HuH-7 (cell line): ENCODE measurements at regions not wholly inside any gene's neighbourhood (a gene's known extent, or its start where the extent isn't known, plus 50 kb on each side); places are given as distances from the start of the nearest gene placed in this dataset.

Experiments used
- DNase-seq: peaks from one replicate; pipeline ENCODE4 v3.0.0; 2011; ENCODE audit warnings: low spot score

DNA sequence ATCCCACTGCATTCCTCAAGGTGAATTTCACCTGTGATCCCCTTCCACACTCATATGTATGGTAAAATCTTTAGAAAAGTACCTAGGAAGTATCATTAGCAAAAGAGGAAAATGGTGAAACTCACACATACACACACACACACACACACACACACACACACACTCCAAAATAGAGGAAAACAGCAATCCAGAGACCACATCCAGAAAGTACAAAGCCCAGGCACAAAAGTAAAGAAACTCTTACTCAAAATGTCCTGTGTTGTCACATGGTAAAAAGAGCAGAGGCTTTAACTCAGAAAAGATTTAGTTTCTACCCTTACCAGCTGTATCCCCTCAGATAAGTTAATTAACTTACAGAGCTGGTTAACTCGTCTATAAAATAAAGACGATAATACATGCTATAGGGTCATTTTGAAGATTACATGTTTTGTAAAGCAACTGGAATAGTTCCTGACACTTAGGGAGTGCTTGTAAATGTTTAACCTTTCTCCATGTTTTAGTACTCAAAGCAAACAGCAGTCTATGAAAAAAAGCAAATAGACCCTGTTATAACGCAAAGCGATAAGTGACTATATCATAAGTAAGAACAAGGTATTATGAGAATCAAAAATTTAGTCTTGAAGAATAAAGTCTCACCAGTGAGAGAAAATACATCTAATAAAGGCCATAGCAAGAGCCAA lies 360.0 kb upstream of the LRATD1 start:
- no peak for DNase-seq

DNA sequence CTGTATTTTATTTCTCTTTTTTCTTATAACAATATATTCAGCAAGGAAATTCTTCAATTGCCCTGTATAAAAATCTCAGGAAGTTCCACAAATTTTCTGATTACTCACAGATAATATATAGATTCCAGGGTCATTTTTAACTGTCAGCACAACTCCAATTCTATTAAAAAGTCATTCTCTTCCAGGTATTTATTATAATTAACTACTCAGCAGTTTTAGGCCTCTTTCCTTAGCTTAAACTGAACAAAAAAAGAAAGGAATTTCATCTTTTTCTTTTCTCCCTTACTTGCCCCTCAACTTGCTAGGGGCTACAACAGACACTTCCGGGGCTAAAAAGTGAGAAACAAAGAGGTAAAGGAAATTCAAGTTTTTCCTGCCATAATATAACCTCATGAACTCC lies 358.9 kb upstream of the LRATD1 start:
- DNase-seq: no peak

DNA sequence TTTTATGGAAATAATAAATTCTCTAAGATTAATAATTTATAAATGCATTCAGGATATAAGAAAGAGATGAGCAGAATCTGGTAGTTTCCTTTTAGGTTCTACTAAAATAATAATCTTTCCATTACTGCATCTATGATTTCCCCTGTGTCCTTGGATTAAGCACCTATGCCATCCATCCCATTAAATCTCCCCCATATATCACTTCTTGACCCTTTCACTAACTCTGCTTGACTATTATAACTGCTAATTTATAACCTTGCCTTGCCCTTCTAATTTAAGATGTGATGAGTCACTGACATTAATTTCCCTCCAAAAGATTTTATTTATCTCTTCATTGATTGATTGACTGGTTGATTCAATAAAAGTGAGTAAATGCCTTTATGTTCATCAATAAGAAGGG lies 348.3 kb upstream of the LRATD1 start:
- no peak for DNase-seq

DNA sequence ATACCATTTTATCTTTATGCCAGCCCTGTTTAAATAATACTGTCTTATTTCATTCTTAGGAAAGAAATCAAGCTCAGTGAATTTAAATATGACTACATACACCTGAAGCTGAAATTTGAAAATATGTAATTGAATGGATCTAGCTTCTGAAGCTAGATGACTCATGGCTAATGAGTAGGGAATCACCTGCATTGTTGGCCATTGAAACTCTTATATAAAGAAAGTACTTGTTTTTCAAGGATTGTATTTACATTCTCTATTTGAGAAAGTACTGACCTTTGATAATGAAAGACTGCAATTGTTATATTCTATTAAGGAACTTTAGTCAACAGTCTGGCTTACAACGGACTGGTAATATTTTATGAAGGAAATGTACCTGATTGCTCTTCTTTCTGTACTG lies 346.7 kb upstream of the LRATD1 start:
- DNase-seq: no peak

DNA sequence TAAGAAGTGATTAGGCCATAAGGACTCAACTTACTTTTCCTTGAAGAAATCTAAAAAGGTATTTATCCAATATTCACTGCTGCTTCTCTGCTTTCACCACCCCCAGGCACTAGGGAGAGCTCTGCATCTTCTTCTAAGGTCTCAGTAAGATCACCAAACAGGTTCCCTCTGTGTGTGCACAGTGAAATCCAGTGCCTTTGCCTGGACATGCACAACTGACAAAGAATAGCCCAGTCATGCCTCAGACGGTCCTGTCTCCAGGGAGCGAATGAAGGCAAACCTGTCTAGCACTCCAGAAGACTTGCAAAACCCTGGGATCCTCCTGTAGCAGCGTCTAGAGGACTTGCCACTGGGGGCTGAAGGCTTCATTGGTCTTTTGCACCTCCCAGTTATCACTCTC lies 344.5 kb upstream of the LRATD1 start:
- DNase-seq: no peak

DNA sequence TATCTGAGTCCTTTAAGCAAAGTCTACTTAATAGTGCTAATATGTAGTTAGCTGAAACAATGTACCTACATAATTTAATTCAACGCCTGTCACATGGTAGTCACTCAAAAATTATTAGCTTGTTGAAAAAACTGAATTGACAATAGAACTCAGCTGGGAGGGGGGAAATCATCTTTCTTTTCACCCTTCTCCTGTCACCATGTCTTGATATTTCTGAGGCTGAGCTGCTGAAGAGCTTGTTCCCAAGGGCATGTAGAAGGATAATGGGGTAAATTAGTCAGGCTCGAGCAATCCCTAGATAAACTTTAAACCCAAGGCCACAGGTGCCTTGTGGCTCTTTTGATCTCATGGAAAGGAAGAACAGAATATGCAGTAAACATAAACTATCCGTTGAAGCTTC lies 339.6 kb upstream of the LRATD1 start:
- no peak for DNase-seq

DNA sequence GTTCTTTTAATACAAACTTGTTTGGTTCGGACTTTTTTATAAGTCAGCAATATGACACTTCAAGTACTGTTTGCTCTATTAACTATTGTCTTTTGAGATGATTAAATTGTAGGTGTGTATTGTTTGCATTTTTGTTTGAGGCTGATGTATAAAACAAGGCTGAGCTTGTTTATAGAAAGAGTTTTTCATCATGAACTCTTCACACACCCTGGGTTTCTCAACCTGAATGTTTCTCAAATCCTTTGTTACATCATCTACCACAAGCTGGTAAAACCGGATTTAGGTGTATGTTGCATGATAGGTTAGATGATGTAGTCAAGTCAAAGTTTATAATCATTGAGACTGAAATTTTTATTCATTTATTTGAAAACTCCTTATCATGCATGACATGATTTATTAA lies 335.2 kb upstream of the LRATD1 start:
- no peak for DNase-seq

DNA sequence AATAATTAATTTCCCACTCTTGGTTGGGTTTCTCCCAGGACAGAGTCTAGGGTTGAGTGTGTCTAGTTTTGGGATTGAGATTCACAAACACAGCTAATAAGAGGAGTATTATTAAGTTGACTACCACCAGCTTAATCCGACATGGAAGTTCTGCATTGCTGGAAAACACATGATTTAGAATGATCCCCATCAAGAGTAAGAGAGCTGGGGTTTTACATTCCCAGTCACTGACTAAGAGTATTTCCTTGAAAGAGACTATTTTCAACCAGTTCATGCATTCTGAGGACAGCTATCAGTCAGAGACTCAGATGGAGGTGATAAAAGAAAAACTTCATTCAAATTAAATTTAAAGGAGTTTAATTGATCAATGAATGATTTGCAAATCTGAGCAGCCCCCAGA lies 334.6 kb upstream of the LRATD1 start:
- DNase-seq: no peak

DNA sequence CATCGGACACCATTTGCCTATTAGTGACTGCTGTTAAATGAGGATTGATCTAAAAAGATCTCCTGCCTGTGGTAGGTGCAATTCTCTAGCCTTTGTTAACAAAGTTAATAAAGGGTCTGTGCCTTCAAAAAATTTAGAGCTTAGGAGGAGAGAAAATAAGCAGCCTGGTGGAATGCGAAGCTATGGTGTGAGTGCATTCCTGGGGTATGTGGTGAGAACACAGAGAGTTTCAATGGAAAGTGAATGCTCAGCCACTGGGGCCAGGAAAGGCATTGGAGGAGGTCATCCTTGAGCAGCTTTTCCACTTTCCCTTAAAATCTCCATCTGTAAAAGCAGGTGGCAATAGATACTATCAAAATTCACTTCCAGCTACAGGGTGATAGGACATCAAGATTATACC lies 331.2 kb upstream of the LRATD1 start:
- no peak for DNase-seq

DNA sequence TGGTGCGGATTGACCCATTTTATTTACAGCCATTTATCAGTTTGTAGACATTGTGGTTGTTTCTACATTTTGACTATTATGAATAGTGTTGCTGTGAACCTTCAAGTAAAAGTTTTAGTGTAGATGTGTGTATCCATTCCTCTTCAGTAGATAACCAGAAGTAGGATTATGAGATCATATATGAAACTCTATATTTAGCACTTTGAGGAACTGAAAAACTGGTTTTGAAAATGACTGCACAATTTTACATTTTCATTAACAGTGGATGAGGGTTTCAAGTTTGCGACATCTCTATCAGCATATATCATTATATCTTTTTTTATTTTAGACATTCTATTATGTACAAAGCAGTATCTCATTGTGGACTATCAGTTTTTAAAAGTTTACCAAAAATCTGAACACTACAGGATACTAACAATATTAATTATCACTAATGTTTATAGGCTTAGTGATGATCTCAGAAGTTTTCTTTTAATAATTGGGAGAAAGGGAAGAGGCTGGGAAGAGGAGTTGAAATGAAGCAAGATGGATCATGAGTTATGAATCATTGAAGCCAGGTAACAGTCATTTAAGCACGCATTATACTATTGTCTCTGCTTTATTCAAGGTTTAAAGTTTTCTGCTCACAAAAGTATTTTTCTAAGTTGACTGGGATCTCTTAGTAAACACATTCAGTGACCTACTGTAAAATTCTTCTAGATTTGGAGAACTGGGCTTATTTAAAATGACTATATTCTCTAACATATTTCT lies 329.0 kb upstream of the LRATD1 start:
- DNase-seq: no peak

DNA sequence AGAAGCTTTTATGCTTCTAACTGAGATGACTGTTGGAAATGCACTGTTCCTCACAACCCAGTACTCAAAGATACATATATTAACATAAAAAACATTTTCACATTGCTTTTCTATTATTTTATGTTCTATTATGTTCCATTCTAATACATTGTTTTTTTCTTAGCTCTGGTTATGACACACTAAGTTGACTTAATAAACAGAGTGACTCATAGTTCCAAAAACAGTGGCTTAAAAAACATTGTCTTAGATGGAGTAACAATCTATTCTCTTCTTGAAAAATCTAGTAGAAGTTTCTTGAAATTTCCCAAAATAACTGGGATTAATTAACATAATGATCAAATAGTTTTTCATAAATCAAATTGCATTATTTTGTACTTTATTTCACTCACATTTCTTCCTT lies 328.2 kb upstream of the LRATD1 start:
- no peak for DNase-seq

DNA sequence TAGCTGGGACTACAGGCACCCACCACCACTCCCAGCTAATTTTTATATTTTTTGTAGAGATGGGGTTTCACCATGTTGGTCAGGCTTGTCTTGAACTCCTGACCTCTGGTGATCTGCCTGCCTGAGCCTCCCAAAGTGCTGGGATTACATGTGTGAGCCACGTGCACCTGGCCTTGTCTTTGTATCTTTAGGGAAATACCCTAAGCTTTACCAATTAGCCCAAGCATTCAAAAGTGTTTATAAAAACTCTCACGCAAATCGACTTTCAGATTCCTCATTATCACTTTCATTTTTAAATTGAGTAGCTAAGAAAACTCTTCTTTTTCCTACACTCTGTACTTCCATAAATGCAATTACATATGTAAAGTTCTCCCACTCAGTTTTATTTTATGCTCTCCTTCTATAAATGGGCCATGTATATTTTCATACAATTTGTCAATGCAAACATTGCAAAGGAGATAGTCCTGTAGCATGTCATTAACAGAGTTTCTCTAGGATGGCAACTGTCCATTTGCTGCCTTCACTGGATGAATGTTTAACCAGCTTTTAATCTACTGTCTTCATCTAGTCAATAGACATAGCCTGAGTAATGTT lies 326.2 kb upstream of the LRATD1 start:
- DNase-seq: no peak

DNA sequence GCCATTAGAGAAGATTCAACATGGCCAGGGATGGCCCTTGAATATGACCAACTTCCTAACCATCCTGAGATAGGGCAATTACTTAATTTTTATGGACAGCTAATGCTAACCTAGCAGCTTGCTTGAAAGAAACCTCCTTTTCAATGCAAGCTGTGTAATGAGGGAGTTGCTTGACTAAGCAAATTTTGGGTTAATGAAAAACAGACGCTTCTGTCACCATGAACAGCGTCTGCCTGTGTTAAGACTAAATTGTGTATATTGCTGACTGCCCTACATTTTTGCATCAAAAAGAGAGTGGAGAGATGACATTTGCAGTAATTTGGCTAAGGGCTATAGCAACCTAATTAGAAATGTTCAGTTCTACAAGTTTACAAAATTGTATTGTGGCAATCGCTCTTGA lies 319.2 kb upstream of the LRATD1 start:
- DNase-seq: no peak

DNA sequence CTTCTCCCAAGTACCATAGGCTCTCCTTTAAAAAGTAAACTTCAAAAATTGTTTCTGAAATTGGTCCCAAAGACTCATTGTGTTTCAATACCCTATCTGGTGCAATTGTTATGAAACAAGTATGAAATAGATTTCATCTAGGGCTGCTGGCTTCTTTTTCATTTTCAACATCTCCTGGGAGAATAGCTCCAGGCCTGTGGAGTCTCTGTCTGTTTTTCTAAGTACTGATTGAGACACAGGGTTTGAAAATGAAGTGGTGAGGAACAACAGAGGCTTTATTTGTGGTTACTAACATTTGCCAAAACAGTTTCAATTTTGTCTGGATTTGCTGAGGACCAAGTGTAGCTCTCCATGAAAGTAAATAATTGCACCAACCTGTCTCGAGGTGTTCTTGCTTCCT lies 315.9 kb upstream of the LRATD1 start:
- no peak for DNase-seq

DNA sequence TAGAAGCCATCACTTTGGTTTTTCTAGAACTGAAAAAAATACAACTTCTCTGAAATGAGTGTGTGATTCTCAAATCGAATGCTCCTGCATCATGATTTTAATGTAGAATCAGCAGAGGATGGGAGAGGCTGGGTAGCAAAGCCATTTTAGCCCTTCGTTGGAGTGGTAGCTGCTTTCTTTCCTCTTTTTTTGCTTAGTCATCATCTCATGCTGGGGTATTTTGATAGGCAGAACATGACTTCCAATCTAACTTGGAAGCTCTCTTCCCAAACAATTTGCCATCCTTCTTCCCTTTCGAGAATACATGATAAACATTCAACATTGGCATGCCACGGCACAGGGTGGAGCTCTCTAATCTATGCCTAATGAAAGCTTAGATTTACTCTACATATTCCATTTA lies 311.2 kb upstream of the LRATD1 start:
- DNase-seq: no peak

DNA sequence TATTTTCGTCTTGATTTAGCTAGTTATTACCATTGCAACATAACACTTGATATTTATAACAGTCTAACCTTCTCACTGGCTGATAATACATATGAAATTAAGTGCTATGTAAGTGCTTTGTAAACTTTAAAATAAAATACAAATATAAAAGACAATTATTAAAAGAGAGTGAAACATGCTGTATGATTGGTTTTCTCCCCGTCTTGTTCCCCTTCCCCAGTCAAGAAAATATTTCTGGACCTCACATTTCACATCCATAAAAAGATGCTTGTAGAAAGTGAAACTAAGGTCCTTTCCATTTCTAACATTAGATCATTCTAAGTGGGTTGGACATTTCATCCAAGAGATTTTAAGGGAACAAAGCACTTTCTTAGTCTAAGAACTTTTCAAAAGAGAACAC lies 310.2 kb upstream of the LRATD1 start:
- no peak for DNase-seq

DNA sequence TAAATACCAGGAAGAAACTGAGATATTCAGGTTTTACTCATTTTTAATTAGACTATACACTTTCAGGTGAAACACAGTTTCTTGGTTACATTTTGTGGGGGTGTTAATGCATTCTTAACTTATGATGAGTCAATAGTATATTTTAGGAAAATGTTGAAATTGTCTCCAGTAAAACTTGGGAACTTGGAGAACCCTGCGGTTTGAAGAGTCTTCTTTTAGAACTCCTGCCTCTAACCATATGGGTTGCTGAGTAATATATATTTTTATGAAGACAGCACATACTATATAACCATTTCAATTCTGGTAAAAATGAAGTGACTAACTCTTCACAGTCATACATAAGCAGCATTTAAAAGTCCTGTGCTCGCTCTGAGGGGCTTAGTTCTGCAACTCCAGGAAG lies 308.2 kb upstream of the LRATD1 start:
- DNase-seq: no peak

DNA sequence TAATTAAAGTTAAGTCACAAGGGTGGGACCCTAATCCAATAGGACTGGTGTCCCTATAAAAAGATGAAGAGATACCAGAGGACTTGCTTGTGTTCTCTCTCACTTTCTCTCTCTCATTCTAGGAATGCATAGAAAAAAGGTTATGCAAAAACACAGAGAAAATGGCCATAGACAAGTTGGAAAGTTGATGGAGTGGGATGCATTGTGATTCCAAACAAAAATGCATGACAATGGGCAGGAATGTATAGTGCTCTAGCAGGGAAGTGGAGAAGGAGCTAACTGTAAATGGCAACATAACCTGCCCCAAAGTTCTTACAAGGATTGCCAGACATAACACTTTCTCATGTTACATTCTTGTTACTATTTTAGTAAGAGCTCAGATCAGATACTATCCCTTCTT lies 301.6 kb upstream of the LRATD1 start:
- DNase-seq: no peak

DNA sequence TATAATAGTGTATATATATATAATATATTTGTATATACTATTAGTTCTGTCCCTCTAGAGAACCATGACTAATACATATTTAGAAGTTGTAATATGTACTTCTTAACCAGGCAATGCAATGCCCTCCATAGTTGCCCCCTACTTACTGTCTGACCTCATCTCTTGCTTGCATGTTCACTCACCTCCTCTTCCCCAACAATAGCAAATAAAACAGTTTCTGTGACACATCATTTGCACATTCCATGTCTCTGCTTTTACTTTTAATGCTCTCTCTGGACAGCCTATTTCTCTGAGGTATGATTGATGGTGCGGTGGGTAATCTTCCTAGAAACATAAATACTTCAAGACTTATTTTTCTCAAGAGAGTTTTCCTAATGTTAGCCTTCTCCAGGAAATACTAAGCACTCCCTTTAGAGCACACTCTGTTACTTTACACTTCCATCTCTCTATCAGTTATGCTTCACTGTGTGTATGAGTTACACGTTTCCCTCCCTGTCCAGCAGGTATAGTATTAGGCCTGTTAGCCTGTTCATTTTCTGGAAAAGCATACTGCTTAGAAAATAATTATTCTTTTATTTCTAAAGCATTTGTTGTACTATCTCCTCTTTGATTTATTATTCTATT lies 295.6 kb upstream of the LRATD1 start:
- DNase-seq: no peak

DNA sequence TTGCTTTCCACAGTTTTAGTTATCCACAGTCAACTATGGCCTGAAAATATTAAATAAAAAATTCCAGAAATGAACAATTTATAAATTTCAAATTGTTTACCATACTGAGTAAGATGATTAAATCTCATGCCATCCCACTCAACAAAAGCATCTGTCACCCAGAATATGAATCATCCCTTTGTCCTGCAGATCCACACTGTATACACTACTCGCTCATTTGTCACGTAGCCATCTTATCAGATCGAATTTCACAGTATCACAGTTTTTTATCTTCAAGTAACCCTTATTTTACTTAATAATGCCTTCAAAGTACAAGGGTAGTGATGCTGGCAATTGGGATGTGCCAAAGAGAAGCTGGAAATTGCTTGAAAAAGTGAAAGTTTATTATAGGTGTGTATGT lies 291.8 kb upstream of the LRATD1 start:
- no peak for DNase-seq

DNA sequence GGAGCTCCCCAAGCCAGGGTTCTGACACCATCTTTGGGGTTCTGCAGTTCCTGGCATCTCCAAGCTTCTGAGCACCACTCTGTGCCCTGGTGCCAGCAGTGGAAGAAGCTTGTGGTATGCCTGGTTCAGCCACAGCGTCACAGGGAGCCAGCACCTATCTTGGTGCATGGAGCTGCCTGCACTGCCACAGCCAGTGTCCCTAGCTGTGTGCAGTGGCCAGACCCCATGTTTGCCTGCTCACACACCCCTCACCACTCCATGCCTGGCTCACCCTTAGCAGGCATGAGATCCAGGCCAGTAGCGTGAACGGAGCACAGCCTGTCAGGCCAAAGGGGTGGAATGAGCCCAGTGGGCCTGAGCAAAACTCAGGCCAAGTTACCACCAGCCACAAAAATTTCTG lies 290.2 kb upstream of the LRATD1 start:
- no peak for DNase-seq

DNA sequence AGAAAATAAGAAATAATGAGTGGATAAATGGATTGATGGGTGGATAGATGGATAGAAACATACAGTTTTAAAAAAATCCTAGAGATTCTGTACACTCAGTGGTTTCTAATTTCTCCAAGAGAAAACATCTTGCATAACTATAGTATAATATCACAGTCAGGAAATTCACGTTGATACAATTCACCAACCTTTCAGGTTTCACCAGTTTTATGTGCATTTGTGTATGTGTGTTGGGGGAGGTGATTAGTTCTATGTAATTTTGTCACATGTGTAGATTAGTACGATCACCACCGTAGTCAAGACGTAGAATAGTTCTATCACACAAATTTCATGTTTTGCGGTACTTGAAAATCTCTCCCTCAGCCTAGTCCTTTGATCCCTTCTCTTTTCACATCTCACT lies 288.2 kb upstream of the LRATD1 start:
- no peak for DNase-seq

DNA sequence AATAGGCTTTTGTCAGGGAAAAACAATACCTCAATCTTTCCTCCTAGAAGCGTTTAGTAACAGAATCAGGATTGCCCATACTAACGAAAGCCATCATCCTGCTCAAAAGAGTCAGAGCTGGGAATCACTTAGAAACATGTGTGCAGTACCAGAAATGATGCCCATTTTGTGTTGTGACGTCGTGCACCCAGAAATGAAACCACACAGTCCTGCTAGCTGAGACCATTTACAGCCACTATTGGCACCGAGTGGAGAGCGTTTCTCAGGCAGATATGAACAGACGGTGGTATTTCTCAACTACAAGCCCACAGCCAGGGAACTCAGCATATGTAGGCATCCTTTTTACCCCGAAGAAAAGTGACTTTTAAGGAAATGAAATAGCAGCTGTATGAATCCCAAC lies 284.3 kb upstream of the LRATD1 start:
- DNase-seq: no peak
